Nephron (organoid): ENCODE measurements at regions not wholly inside any gene's neighbourhood (a gene's known extent, or its start where the extent isn't known, plus 50 kb on each side); places are given as distances from the start of the nearest gene placed in this dataset.
A peak's percentile ranks its signal among the peaks of the same experiment; 100 is the strongest.

Experiments used
- H3K27ac Mint-ChIP-seq, 3 experiments: 2 replicates each; pipeline ENCODE4 v1.8.0; 2020; ENCODE audit warnings: mixed read lengths in 3 of 3, mild to moderate bottlenecking in 2 of 3, moderate library complexity in 1 of 3
- H3K27me3 Mint-ChIP-seq: 2 replicates; pipeline ENCODE4 v1.8.0; 2021; ENCODE audit warnings: low read depth, mild to moderate bottlenecking, moderate library complexity, mixed read lengths
- H3K36me3 Mint-ChIP-seq: 2 replicates; pipeline ENCODE4 v1.8.0; 2020; ENCODE audit warnings: low read depth, mixed read lengths
- H3K4me1 Mint-ChIP-seq: 2 replicates; pipeline ENCODE4 v1.8.0; 2020; ENCODE audit warnings: mixed read lengths
- H3K4me3 Mint-ChIP-seq, 3 experiments: 2 replicates each; pipeline ENCODE4 v1.8.0; 2020; ENCODE audit warnings: mild to moderate bottlenecking in 3 of 3, mixed read lengths in 3 of 3, moderate library complexity in 2 of 3
- H3K9me3 Mint-ChIP-seq: 2 replicates; pipeline ENCODE4 v1.8.0; 2020; ENCODE audit warnings: mixed read lengths
- CTCF ChIP-seq, 3 experiments: fragments of 200-600 bp; sonication (generic); IDR thresholded peaks; one replicate each; pipeline ENCODE4 v1.5.0; 2021; ENCODE audit warnings: antibody characterized with exemption in 3 of 3; ENCODE audit not compliant: unreplicated experiment in 3 of 3

- peaks cover 20% of the 10 kb centered on the region for H3K4me1 Mint-ChIP-seq
- H3K4me3 Mint-ChIP-seq: no peak overlapping the region
- H3K27ac Mint-ChIP-seq: no peak overlapping the region
- no peaks in the 10 kb centered on the region for H3K27me3 Mint-ChIP-seq
- TF ChIP-seq CTCF (IDR thresholded peaks at IDR 0.05; ENCODE audit: unreplicated experiment in 3 of 3): no peak
- H3K9me3 Mint-ChIP-seq: no peaks in the 10 kb centered on the region
- no peaks in the 10 kb centered on the region for H3K36me3 Mint-ChIP-seq
Observed at GRCh38 chr3:28646435-28646834, 297.8 kb upstream of the AZI2 start.

- Mint-ChIP-seq H3K4me3 (no peak overlapping the region), H3K27ac (no peak overlapping the region), H3K4me1 (peaks cover 25% of the 10 kb centered on the region), H3K27me3 (no peaks in the 10 kb centered on the region), H3K36me3 (no peaks in the 10 kb centered on the region), H3K9me3 (no peaks in the 10 kb centered on the region)
- no peak for TF ChIP-seq CTCF (IDR thresholded peaks at IDR 0.05; ENCODE audit: unreplicated experiment in 3 of 3)
Observed at GRCh38 chr3:28649266-28649665, 300.6 kb upstream of the AZI2 start.

- peaks cover 27% of the 10 kb centered on the region for H3K4me1 Mint-ChIP-seq
- no peaks in the 10 kb centered on the region for H3K9me3 Mint-ChIP-seq
- H3K27ac Mint-ChIP-seq: peak overlapping the region in 1 of 3 experiments; percentile 21
- no peak overlapping the region for H3K4me3 Mint-ChIP-seq
- TF ChIP-seq CTCF (IDR thresholded peaks at IDR 0.05; ENCODE audit: unreplicated experiment in 3 of 3): no peak
- no peaks in the 10 kb centered on the region for H3K36me3 Mint-ChIP-seq
- no peaks in the 10 kb centered on the region for H3K27me3 Mint-ChIP-seq
Observed at GRCh38 chr3:28651159-28651558, 302.5 kb upstream of the AZI2 start.

DNA sequence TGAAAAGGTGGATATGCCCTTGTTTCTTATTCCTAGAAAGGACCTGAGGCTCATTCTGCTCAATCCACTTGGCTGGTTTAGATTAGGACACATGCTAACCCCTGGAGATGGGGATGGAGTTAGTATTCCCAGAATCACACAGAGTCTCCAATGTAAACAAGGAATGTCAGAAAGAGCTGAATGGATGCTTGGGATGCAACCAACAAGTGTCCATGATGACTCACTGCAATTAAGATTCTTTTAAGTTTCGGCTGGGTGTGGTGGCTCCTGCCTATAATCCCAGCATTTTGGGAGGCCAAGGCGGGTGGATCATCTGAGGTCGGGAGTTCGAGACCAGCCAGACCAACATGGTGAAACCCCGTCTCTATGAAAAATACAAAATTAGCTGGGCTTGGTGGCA, 315.5 kb upstream of the AZI2 start:
- Mint-ChIP-seq H3K27me3 (no peaks in the 10 kb centered on the region), H3K27ac (no peak overlapping the region), H3K4me1 (peaks cover 36% of the 10 kb centered on the region), H3K36me3 (no peaks in the 10 kb centered on the region), H3K9me3 (no peaks in the 10 kb centered on the region), H3K4me3 (no peak overlapping the region)
- TF ChIP-seq CTCF (IDR thresholded peaks at IDR 0.05; ENCODE audit: unreplicated experiment in 3 of 3): no peak

DNA sequence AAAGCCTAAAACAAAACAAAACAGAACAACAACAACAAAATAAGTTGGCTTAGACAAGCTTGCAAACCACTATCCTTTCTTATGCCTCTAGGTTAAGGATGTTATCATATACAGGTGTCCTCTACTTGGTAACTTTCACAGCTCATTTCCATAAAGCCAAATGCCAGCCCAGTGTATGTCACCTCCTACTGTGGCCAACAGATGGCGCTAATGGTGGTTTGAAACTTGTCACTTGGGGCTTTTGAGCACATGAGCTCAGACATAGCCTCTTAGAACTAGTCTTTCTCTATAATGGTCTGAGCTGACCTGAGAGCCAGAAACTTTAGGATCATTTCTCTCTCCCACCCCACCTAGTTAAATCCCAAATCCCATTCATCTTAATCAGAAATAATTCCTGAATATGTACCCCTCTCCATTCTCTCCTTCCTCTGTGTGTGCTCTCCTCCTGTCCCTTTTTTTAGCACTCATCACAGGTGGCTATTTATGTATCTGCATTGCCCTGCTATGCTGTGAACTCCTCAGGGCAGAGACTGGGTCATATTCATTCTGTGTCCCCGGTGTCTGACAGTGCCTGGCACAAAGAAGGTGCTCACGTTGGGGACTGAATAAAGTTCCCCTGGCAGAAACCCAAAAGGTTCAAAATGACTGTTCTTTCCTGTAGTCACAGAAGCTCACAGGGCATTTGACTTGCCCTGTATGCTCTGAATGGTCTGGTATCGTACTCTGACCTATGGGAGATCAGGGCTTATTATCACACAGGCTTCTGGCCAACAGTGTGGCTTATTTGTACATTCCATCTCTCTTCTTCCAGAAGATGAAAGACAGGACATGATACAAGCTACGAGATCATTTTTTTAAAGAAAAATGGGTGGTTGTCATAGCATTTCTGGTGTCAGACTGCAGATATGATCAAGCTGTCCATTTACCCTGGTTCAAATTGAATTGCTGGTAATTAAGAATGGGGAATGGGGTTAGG, 319.3 kb upstream of the AZI2 start:
- Mint-ChIP-seq H3K4me1 (peaks cover 53% of the 10 kb centered on the region), H3K9me3 (no peaks in the 10 kb centered on the region), H3K27ac (no peak overlapping the region), H3K4me3 (no peak overlapping the region), H3K27me3 (no peaks in the 10 kb centered on the region), H3K36me3 (no peaks in the 10 kb centered on the region)
- TF ChIP-seq CTCF (IDR thresholded peaks at IDR 0.05; ENCODE audit: unreplicated experiment in 3 of 3): peak; percentile 65 to 76 (median 69)

DNA sequence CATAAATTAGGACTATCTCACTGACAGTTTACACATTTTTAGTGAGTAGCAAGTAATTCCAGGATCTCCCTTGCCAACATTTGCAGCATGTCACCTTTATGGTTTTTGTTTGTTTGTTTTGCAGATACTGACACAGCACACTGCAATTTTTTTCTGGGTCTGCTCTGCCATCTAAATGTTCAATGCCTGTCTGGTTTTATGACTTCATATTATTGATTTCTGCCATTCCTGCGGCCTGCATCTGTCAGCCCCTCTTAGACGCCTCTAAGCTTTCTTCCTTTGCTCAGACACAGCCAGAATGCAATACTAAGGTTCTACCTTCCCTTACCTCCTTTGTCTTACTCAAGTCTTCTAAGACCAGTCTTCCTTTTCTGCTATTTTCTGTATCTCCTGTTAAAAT, 321.2 kb upstream of the AZI2 start:
- no peaks in the 10 kb centered on the region for H3K36me3 Mint-ChIP-seq
- no peaks in the 10 kb centered on the region for H3K27me3 Mint-ChIP-seq
- H3K4me1 Mint-ChIP-seq: peaks cover 58% of the 10 kb centered on the region
- no peak overlapping the region for H3K4me3 Mint-ChIP-seq
- H3K27ac Mint-ChIP-seq: no peak overlapping the region
- H3K9me3 Mint-ChIP-seq: no peaks in the 10 kb centered on the region
- TF ChIP-seq CTCF (IDR thresholded peaks at IDR 0.05; ENCODE audit: unreplicated experiment in 3 of 3): no peak
